Esophagus (tissue), 2 donors: ENCODE measurements at regions not wholly inside any gene's neighbourhood (a gene's known extent, or its start where the extent isn't known, plus 50 kb on each side); places are given as distances from the start of the nearest gene placed in this dataset.

ENCODE experiments used
- H3K27ac ChIP-seq, 2 donors: one replicate each; pipeline ENCODE4 v1.5.1; 2013; ENCODE audit warnings: low read depth in 2 of 2, mild to moderate bottlenecking in 2 of 2, inconsistent platforms in 1 of 2, low read length in 1 of 2, moderate library complexity in 1 of 2
- H3K27me3 ChIP-seq, 2 donors: one replicate each; pipeline ENCODE4 v1.6.1; 2013; ENCODE audit warnings: low read length in 2 of 2, control low read depth in 1 of 2, mild to moderate bottlenecking in 1 of 2; ENCODE audit not compliant: insufficient read depth in 2 of 2, control insufficient read depth in 1 of 2
- H3K36me3 ChIP-seq, 2 donors: one replicate each; pipeline ENCODE4 v1.6.1; 2013; ENCODE audit warnings: low read length in 1 of 2; ENCODE audit not compliant: control insufficient read depth in 2 of 2, insufficient read depth in 2 of 2
- H3K4me1 ChIP-seq, 2 donors: one replicate each; pipeline ENCODE4 v1.6.1; 2013; ENCODE audit warnings: low read length in 1 of 2; ENCODE audit not compliant: control insufficient read depth in 2 of 2, insufficient read depth in 2 of 2
- H3K4me3 ChIP-seq, 2 donors: one replicate each; pipeline ENCODE4 v1.5.1; 2013; ENCODE audit warnings: low read length in 2 of 2, mild to moderate bottlenecking in 2 of 2, low read depth in 1 of 2, moderate library complexity in 1 of 2
- H3K9me3 ChIP-seq, 2 donors: one replicate each; pipeline ENCODE4 v1.6.1; 2013; ENCODE audit warnings: mild to moderate bottlenecking in 2 of 2, low read depth in 1 of 2, low read length in 1 of 2, moderate library complexity in 1 of 2; ENCODE audit not compliant: control insufficient read depth in 2 of 2, insufficient read depth in 1 of 2
- WGBS, 2 donors: extraction: QIAGEN DNeasy Blood & Tissue Kit; methylation state at CpG; one replicate each; pipeline ENCODE4 v1.1.7; 2013; 5-methylcytosine and 5-hydroxymethylcytosine counted together
- donor health status: healthy with polysubstance abuse.
- donor health status: Bipolar disorder and iron deficiency.

- Histone ChIP-seq H3K27me3 (no peaks in the 10 kb centered on the region), H3K4me1 (no peaks in the 10 kb centered on the region), H3K4me3 (no peak overlapping the region), H3K27ac (no peak overlapping the region), H3K36me3 (no peaks in the 10 kb centered on the region), H3K9me3 (no peaks in the 10 kb centered on the region)
- WGBS, 2 donors, result 38 to 55% methylated on average over 4 of the region's 4 CpGs
These were observed 64.0 kb upstream of the CHRM3 start for GRCh38 chr1:239322369-239322768.

GRCh38 chr1:239321877-239322276 lies 64.5 kb upstream of the CHRM3 start:
- Histone ChIP-seq H3K4me1 (no peaks in the 10 kb centered on the region), H3K27me3 (no peaks in the 10 kb centered on the region), H3K36me3 (no peaks in the 10 kb centered on the region), H3K9me3 (no peaks in the 10 kb centered on the region), H3K4me3 (no peak overlapping the region), H3K27ac (no peak overlapping the region)
- 78 to 87% methylated on average over 1 of the region's 1 CpG for WGBS, 2 donors

- H3K4me1 ChIP-seq, result no peaks in the 10 kb centered on the region
- H3K4me3 ChIP-seq, result no peak overlapping the region
- 92% methylated on average over 1 of the region's 1 CpG for WGBS, 2 donors
- H3K27ac ChIP-seq, result no peak overlapping the region
- no peaks in the 10 kb centered on the region for H3K27me3 ChIP-seq
- no peaks in the 10 kb centered on the region for H3K36me3 ChIP-seq
- no peaks in the 10 kb centered on the region for H3K9me3 ChIP-seq
These were observed 68.4 kb upstream of the CHRM3 start for GRCh38 chr1:239317948-239318347.

- no peak overlapping the region for H3K27ac ChIP-seq
- WGBS, 2 donors, result 55 to 59% methylated on average over 3 of the region's 3 CpGs
- no peak overlapping the region for H3K4me3 ChIP-seq
These were observed 70.6 kb upstream of the CHRM3 start for GRCh38 chr1:239315631-239316217.

GRCh38 chr1:239311331-239311730 lies 75.0 kb upstream of the CHRM3 start:
- H3K9me3 ChIP-seq, result no peaks in the 10 kb centered on the region
- WGBS, 2 donors, result 64 to 69% methylated on average over 5 of the region's 5 CpGs
- H3K4me3 ChIP-seq, result no peak overlapping the region
- H3K36me3 ChIP-seq, result no peaks in the 10 kb centered on the region
- no peaks in the 10 kb centered on the region for H3K27me3 ChIP-seq
- H3K4me1 ChIP-seq, result no peaks in the 10 kb centered on the region
- H3K27ac ChIP-seq, result no peak overlapping the region

More at GRCh38 chr1:239315631-239316217, 70.6 kb upstream of the CHRM3 start:
- Histone ChIP-seq H3K27me3 (no peaks in the 10 kb centered on the region), H3K4me1 (no peaks in the 10 kb centered on the region), H3K9me3 (no peaks in the 10 kb centered on the region), H3K36me3 (no peaks in the 10 kb centered on the region)

- Histone ChIP-seq H3K9me3 (no peaks in the 10 kb centered on the region), H3K36me3 (no peaks in the 10 kb centered on the region), H3K27me3 (no peaks in the 10 kb centered on the region), H3K27ac (no peak overlapping the region), H3K4me3 (no peak overlapping the region), H3K4me1 (no peaks in the 10 kb centered on the region)
- WGBS, 2 donors, result 48 to 61% methylated on average over 6 of the region's 6 CpGs
These were observed 77.6 kb upstream of the CHRM3 start for GRCh38 chr1:239308701-239309333.

GRCh38 chr1:239307886-239308285 lies 78.5 kb upstream of the CHRM3 start:
- 47 to 78% methylated on average over 2 of the region's 2 CpGs for WGBS, 2 donors
- H3K9me3 ChIP-seq, result no peaks in the 10 kb centered on the region
- H3K4me1 ChIP-seq, result no peaks in the 10 kb centered on the region
- H3K27me3 ChIP-seq, result no peaks in the 10 kb centered on the region
- H3K27ac ChIP-seq, result no peak overlapping the region
- no peaks in the 10 kb centered on the region for H3K36me3 ChIP-seq
- H3K4me3 ChIP-seq, result no peak overlapping the region

- Histone ChIP-seq H3K4me1 (no peaks in the 10 kb centered on the region), H3K9me3 (no peaks in the 10 kb centered on the region), H3K27me3 (no peaks in the 10 kb centered on the region), H3K36me3 (no peaks in the 10 kb centered on the region), H3K27ac (no peak overlapping the region), H3K4me3 (no peak overlapping the region)
- WGBS, 2 donors, result 57 to 75% methylated on average over 5 of the region's 5 CpGs
These were observed 79.9 kb upstream of the CHRM3 start for GRCh38 chr1:239306426-239306825.

GRCh38 chr1:239303289-239303688 lies 83.1 kb upstream of the CHRM3 start:
- H3K4me1 ChIP-seq, result no peaks in the 10 kb centered on the region
- H3K9me3 ChIP-seq, result no peaks in the 10 kb centered on the region
- no peak overlapping the region for H3K27ac ChIP-seq
- H3K4me3 ChIP-seq, result no peak overlapping the region
- no peaks in the 10 kb centered on the region for H3K36me3 ChIP-seq
- H3K27me3 ChIP-seq, result no peaks in the 10 kb centered on the region
- 95 to 96% methylated on average over 9 of the region's 9 CpGs for WGBS, 2 donors

- Histone ChIP-seq H3K27me3 (no peaks in the 10 kb centered on the region), H3K9me3 (no peaks in the 10 kb centered on the region), H3K4me1 (no peaks in the 10 kb centered on the region), H3K36me3 (no peaks in the 10 kb centered on the region), H3K4me3 (no peak overlapping the region), H3K27ac (no peak overlapping the region)
- WGBS, 2 donors, result 84% methylated on average over 3 of the region's 3 CpGs
These were observed 83.7 kb upstream of the CHRM3 start for GRCh38 chr1:239302696-239303095.
